Activated effector memory CD4-positive, alpha-beta T cell treated with Interleukin-2 at 50 U/mL for 16 hours (primary cell): ENCODE measurements at regions not wholly inside any gene's neighbourhood (a gene's known extent, or its start where the extent isn't known, plus 50 kb on each side); places are given as distances from the start of the nearest gene placed in this dataset.
"Not testable (repeated sequence)": the region's sequence is repeated elsewhere in the genome, so short reads cannot be mapped to it uniquely, and the experiment has no call there.

Source experiments
- DNase-seq: peaks from one replicate; pipeline ENCODE4 v3.0.0-alpha.2; 2020

DNA sequence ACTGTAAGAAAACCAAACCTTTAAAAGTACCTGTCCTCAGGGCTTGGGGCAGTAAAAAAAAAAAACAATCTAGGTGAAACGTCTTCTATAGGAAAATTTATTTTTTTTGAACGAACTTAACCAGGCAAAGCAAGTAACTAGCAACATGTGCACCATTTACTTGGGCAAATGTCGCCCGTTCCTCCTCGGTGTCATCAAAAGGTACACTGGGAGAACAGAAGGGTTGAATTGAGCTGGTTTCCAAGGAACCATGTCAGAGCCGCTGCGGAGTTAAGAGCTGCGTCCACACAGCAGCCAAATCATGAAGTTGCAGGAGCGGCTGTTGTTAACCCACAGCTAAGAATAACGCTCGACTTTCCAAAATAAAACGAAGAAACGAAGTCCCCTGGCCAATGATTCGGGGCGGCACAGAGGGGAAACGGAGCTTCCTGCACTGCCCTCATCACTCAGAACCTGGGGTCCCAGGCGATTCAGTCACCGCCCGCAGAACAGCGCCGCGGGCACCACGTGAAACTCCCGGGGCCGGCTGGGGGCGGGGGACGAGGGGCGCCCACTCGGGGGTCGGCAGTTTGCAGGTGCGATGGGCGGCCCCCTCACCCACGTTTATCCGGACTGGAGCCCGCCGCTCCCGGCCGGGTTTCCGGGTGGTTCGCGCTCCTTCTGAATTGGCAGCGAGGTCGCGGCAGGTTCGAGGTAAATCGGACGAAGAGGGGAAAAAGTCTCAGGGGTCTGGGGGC, 53.6 kb upstream of the PLGLB1 start:
- peak; percentile 9 for DNase-seq

GRCh38 chr2:87075791-87076252, 54.2 kb upstream of the PLGLB1 start:
- DNase-seq = peak; percentile 55

- peak; percentile 91 for DNase-seq
Observed at GRCh38 chr2:87076253-87077123, 54.8 kb upstream of the PLGLB1 start.

- not testable (repeated sequence) for DNase-seq
Observed at GRCh38 chr2:87077124-87077446, 55.4 kb upstream of the PLGLB1 start.

- not testable (repeated sequence) for DNase-seq
Observed at GRCh38 chr2:87081727-87082126, 60.1 kb upstream of the PLGLB1 start.

- not testable (repeated sequence) for DNase-seq
Observed at GRCh38 chr2:87088079-87088478, 66.4 kb upstream of the PLGLB1 start.

GRCh38 chr2:87089401-87089800, 67.8 kb upstream of the PLGLB1 start:
- DNase-seq = not testable (repeated sequence)

DNA sequence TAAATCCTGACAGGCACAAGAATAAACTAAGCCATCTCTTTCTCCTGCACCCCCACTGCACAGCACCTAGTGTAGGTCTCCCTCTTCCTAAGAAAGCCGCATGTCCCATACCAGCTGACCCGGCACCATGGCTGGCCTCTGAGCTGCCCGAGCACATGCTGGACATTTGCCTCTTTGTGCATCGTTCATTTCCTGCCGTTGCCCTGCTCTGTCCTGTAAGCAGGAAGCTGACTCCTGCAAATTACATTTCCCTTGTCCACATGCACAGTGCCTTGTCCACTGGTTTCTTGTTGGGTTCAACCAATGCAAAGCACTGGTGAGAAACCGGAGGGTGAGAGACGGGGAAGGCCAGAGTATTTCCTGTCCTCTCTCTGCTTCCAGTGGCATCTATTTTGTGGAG, 71.6 kb upstream of the PLGLB1 start:
- not testable (repeated sequence) for DNase-seq

DNA sequence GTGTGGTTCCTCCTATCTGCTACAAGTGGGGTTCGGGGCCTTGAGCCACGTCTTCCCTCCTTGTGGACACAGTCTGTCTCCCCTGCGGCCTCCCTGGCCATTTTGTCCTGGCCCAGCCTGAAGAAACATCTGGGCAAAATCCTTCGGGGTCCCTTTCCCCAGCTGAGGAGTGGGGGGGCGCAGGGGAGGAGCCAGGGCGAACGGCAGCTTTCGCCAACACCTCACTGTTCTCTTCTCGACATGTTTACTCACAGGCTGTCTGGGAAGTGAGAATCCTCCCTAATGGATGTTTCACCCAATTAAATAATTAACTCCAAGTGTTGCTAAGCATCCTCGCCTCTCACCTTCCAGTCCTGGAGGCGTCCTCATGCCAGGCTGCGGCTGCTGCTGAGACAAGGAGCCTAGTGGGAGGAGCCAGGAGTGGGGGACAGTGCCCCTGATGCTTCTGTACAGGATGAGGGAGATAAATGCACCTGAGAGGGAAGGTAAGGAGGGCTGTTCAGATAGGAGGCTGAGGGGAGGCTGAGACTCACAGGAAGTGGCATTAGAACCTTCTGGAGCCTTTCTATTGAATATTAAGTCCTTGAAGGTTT, 72.4 kb upstream of the PLGLB1 start:
- not testable (repeated sequence) for DNase-seq

- not testable (repeated sequence) for DNase-seq
Observed at GRCh38 chr2:87095804-87096203, 74.2 kb upstream of the PLGLB1 start.

DNA sequence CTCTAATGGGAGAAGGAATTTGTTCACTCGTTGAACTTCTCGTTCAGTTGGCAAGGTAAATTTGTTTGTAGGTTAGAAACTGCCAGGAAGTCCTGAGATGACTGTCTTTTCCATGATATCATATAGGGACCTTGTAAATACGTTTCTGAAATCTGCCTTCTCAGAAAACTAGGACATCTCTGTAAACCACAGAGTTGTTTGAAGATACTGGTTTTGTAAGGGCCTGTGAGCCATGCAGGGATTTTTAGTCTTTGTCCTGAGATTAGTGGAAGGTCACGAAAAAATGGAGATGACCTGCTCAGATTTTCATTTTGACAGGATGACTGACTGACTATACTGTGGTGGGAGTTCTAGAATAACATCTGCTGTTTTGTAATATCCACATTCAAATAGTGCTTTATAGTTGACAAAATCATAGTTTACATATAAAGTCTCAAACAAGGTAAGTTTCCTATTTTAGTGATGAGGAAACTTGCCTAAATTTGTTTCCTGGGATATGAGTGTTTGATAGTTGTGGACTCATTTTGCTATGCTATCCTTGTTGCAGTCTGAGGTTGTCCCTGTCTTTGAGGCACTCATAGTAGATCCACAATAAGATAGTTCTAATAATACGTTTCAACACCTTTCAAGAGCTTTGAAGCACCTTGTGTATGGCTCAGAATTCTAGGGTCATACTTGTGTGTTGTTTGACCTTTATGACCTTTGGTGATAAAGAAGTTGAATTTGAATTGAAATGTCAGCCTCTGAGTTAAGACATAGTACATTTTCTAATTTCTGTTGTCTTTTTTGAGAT, 107.3 kb upstream of the PLGLB1 start:
- not testable (repeated sequence) for DNase-seq

- not testable (repeated sequence) for DNase-seq
Observed at GRCh38 chr2:87132577-87132976, 110.9 kb upstream of the PLGLB1 start.

GRCh38 chr2:87151835-87152493, 130.3 kb upstream of the PLGLB1 start:
- DNase-seq = not testable (repeated sequence)

GRCh38 chr2:87174454-87174853, 152.8 kb upstream of the PLGLB1 start:
- not testable (repeated sequence) for DNase-seq

- DNase-seq = not testable (repeated sequence)
Observed at GRCh38 chr2:87183373-87183772, 161.7 kb upstream of the PLGLB1 start.

- DNase-seq = not testable (repeated sequence)
Observed at GRCh38 chr2:87184260-87184659, 162.6 kb upstream of the PLGLB1 start.

GRCh38 chr2:87189214-87189613, 167.6 kb upstream of the PLGLB1 start:
- DNase-seq = not testable (repeated sequence)

DNA sequence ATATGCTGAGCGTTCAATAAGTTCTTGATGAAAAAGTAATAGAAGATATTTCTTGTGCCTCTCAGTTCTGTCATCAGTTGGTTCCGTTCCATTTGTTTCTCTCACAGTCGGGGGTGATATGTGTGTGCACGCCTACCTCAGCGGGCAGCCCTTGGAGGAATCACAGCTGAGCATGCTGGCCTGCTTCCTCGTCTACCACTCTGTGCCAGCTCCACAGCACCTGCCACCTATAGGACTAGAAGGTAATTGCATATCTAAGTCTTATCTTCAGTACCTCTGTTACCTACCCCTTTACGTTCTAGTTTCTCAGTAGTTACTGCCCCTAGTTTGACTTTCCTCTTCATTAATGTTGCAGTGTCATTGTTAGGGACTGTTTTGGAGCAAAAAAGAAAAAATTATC, 171.7 kb upstream of the PLGLB1 start:
- DNase-seq = not testable (repeated sequence)

DNA sequence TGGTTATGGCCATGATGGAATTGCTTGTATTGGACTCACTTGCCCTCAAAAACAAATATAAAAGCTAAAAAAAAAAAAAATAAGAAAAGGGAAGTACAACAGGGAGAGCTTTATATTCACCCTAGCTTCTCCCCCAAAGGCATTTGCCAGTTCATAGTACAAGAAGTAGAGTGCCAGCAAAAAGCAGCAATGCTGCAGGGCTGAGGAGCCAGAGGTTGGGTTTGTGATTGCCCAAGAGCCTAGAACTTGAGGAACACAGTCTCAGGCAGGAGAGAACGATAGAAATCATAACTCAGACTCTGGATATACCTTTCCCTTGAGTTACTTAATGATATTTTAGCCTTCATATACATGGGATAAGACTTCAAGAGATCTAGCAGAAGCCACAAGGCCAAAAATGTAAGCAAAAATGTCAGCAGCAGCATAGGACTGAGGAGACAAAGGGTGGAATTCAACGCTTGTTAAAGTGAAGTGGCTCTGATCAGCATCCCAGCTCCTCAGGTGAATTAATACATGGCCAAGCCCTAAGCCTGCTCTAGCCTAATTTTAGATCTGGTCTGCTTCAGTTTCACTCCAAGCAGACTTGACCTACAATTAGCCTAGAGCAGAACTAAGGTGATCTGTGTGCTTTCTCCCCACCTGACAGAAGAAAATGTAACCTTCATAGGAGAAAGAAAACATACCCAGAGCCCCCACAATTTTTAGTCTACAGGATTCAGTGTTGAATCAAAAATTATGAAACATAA, 172.8 kb upstream of the PLGLB1 start:
- DNase-seq = not testable (repeated sequence)

DNA sequence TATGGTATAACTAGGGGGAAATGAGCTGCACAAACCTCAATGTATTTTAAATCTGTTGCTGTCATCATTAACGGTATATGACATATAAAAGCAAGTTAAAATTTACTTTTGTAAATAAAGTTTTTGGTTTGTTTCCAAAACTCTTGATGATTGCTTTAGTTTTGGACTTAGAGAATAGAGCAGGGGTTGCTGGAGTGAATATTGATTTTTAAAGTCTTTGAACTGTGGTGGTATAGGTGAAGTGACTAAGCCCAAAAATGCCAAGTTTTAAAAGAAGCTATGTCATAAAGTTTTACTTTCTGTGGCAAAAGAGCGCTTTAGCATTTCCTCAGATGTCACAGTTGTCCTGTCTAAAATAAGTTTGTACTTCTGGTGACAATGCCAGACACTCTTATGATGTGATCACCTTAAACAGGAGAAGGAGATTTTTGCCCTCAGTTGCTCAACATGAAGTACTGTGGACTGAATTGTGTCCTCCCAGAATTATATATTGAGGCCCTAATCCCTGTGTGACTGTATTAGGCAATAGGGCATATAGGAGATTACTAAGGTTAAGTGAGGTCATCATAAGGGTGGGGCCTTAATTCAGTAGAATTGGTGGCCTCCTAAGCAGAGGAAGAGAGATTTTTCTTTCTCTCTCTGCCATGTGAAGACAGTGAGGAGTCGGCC, 175.2 kb upstream of the PLGLB1 start:
- not testable (repeated sequence) for DNase-seq

DNA sequence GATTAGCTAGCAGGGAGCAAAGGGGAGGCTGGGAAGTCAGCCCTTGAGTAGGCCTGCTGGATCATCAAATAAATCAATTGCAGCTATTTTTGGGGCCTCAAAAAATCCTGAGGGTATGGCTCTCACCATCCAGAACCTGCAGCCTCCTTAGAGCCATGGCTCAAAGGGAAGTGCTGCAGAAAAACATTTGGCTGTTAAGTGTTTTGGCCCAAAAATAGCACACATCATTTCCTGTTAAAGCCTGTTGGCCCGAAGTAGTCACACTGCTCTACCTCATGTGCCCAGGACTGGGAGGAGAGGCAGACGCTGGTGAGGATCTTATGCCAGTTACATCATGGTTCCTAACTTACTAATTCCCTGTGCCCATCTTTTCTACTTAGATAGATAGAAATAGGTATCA, 176.8 kb upstream of the PLGLB1 start:
- not testable (repeated sequence) for DNase-seq
